ENCODE measurements at regions not wholly inside any gene's neighbourhood (a gene's known extent, or its start where the extent isn't known, plus 50 kb on each side); places are given as distances from the start of the nearest gene placed in this dataset.
A peak's percentile ranks its signal among the peaks of the same experiment; 100 is the strongest.

GRCh38 chr10:50992972-50993766, 81.1 kb upstream of the PRKG1 start:
- peak overlapping the region; percentile 77 to 97 (median 83) for H3K4me3 ChIP-seq
- intact Hi-C loops (cut with DNase I; ENCODE audit: low total_unique reads) (loop anchor here (5.0 kb wide), 3 partner anchors 704 to 1264 kb away; partner anchors contain the start of gene CSTF2T), in situ Hi-C loops (cut with MboI; ENCODE audit: low sequenced_read_pairs in 4 of 4) (loop anchor here in 2 of 4 donors (10.0 to 25.0 kb wide), 3 partner anchors 1219 to 1494 kb away; no protein-coding TSS in a partner anchor)
- peaks cover 33 to 38% of the 10 kb centered on the region in 2 donors for H3K4me1 ChIP-seq
- no peak for ATAC-seq
- no peaks in the 10 kb centered on the region for H3K9me3 ChIP-seq
- peak in 1 of 2 donors; percentile 19 for DNase-seq
- H3K36me3 ChIP-seq: no peaks in the 10 kb centered on the region
- peak overlapping the region; percentile 96 to 99 (median 98) for H3K27ac ChIP-seq
- no peaks in the 10 kb centered on the region for H3K27me3 ChIP-seq
- TF ChIP-seq CTCF (IDR thresholded peaks at IDR 0.05 in 4 of 5, conservative IDR thresholded peaks at IDR 0.05 in 1 of 5): no peak
- TF ChIP-seq POLR2A (IDR thresholded peaks at IDR 0.05): no peak

GRCh38 chr10:50993771-50994251, 80.5 kb upstream of the PRKG1 start:
- DNase-seq (peak in 1 of 2 donors; percentile 27), ATAC-seq (peak; percentile 7 to 24)
- H3K9me3 ChIP-seq: no peaks in the 10 kb centered on the region
- H3K4me3 ChIP-seq: peak overlapping the region; percentile 77 to 97 (median 83)
- H3K4me1 ChIP-seq: peaks cover 34 to 38% of the 10 kb centered on the region in 2 donors
- in situ Hi-C loops (cut with MboI; ENCODE audit: low sequenced_read_pairs in 4 of 4): loop anchor here in 2 of 4 donors (10.0 to 25.0 kb wide), 3 partner anchors 1218 to 1493 kb away; no protein-coding TSS in a partner anchor
- no peaks in the 10 kb centered on the region for H3K27me3 ChIP-seq
- intact Hi-C loops (cut with DNase I; ENCODE audit: low total_unique reads): loop anchor here (5.0 kb wide), 3 partner anchors 703 to 1263 kb away; partner anchors contain the start of gene CSTF2T
- no peaks in the 10 kb centered on the region for H3K36me3 ChIP-seq
- TF ChIP-seq POLR2A (IDR thresholded peaks at IDR 0.05) (no peak), CTCF (IDR thresholded peaks at IDR 0.05 in 4 of 5, conservative IDR thresholded peaks at IDR 0.05 in 1 of 5) (no peak)
- H3K27ac ChIP-seq: peak overlapping the region; percentile 96 to 99 (median 98)

GRCh38 chr10:50997461-50997860, 76.8 kb upstream of the PRKG1 start:
- intact Hi-C loops (cut with DNase I; ENCODE audit: low total_unique reads): no loop called here
- no peak for ATAC-seq
- in situ Hi-C loops (cut with MboI; ENCODE audit: low sequenced_read_pairs in 4 of 4): loop anchor here in 2 of 4 donors (10.0 to 25.0 kb wide), 3 partner anchors 1215 to 1490 kb away; no protein-coding TSS in a partner anchor
- H3K36me3 ChIP-seq: no peaks in the 10 kb centered on the region
- TF ChIP-seq CTCF (IDR thresholded peaks at IDR 0.05 in 4 of 5, conservative IDR thresholded peaks at IDR 0.05 in 1 of 5) (no peak), POLR2A (IDR thresholded peaks at IDR 0.05) (no peak)
- no peak for DNase-seq
- H3K27ac ChIP-seq: peak overlapping the region in 2 of 4 donors; percentile 22 to 47
- H3K4me3 ChIP-seq: no peak overlapping the region
- no peaks in the 10 kb centered on the region for H3K9me3 ChIP-seq
- H3K4me1 ChIP-seq: peaks cover 39 to 58% of the 10 kb centered on the region in 2 donors
- H3K27me3 ChIP-seq: no peaks in the 10 kb centered on the region

- no peak for ATAC-seq
- TF ChIP-seq CTCF (IDR thresholded peaks at IDR 0.05 in 4 of 5, conservative IDR thresholded peaks at IDR 0.05 in 1 of 5) (no peak), POLR2A (IDR thresholded peaks at IDR 0.05) (no peak)
- in situ Hi-C loops (cut with MboI; ENCODE audit: low sequenced_read_pairs in 4 of 4): loop anchor here in 2 of 4 donors (10.0 to 25.0 kb wide), 3 partner anchors 1213 to 1488 kb away; no protein-coding TSS in a partner anchor
- Histone ChIP-seq H3K9me3 (no peaks in the 10 kb centered on the region), H3K4me1 (peaks cover 36 to 65% of the 10 kb centered on the region in 2 donors), H3K36me3 (no peaks in the 10 kb centered on the region), H3K27ac (no peak overlapping the region), H3K27me3 (no peaks in the 10 kb centered on the region), H3K4me3 (no peak overlapping the region)
- no peak for DNase-seq
- intact Hi-C loops (cut with DNase I; ENCODE audit: low total_unique reads): no loop called here
These were observed 75.1 kb upstream of the PRKG1 start for GRCh38 chr10:50999163-50999562.
